Posterior cingulate gyrus (tissue), 11 donors: ENCODE measurements at regions not wholly inside any gene's neighbourhood (a gene's known extent, or its start where the extent isn't known, plus 50 kb on each side); places are given as distances from the start of the nearest gene placed in this dataset.
"Not testable (repeated sequence)": the region's sequence is repeated elsewhere in the genome, so short reads cannot be mapped to it uniquely, and the experiment has no call there.

ENCODE experiments used
- DNase-seq, 10 donors: peaks; one replicate each; pipeline versions ENCODE4 v3.0.0 to v3.0.0-alpha.2; 2020 to 2021; ENCODE audit warnings: mixed read lengths in 3 of 10
- intact Hi-C: fragments of 100-400 bp; cut with DNase I; formaldehyde crosslinking; loops from one replicate; pipeline ENCODE4 v1.15.1; 2023

- intact Hi-C loops: no loop called here
- DNase-seq: no peak
Measured at GRCh38 chr3:185995352-185995751, 57.5 kb upstream of the TRA2B start.

GRCh38 chr3:185992831-185993374 lies 55.1 kb upstream of the TRA2B start:
- peak in 8 of 10 donors; percentile 36 to 92 (median 55) for DNase-seq
- intact Hi-C loops: no loop called here

DNA sequence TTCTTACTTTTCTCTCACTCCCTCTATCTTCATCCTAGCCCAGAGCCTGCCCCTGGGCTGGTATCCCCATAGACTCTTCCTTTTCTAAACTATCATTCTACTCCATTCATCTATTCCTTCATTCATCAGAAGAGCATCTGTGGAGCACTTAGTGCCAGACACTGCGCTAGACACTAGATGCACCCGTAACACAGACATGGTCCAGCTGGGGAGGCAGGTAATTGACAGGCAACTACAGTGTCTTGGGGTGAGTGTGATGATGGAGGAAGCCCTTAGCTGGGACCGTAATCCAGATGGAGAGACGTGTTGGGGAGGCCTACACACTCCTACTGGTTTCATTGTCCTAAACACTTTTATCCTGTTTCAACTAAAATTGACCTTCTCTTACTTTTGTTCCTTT lies 53.2 kb upstream of the TRA2B start:
- intact Hi-C loops, DNase-seq: not testable (repeated sequence)

GRCh38 chr3:185989511-185989910 lies 51.7 kb upstream of the TRA2B start:
- DNase-seq: no peak
- intact Hi-C loops: no loop called here

DNA sequence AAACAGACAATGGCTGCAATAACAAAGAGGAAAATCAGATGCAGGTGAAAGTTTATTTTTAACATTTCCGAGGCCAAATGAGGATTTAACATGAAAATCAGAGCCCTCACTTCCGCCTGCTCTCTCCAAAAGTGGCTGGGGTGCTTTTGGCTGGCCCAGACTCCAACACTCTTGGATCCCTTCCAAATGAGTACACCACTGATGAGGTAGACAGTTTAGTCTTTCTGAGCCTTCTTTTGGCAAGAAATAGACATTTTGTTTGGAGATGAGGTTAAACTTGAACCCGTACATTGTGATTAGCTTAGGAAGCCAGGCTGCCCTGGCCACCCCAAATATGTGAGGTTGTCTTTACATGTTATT lies 51.0 kb upstream of the TRA2B start:
- intact Hi-C loops: no loop called here
- no peak for DNase-seq

- intact Hi-C loops: no loop called here
- DNase-seq: no peak
Measured at GRCh38 chr3:185988080-185988815, 50.4 kb upstream of the TRA2B start.
